Stimulated activated CD4-positive, alpha-beta T cell treated with anti-CD3 and anti-CD28 coated beads, TNF-alpha, amount 100 ng/mL, for 48 hours (primary cell): ENCODE measurements at regions not wholly inside any gene's neighbourhood (a gene's known extent, or its start where the extent isn't known, plus 50 kb on each side); places are given as distances from the start of the nearest gene placed in this dataset.
A peak's percentile ranks its signal among the peaks of the same experiment; 100 is the strongest.

ENCODE experiments used
- DNase-seq, 3 donors: peaks; one replicate each; pipeline ENCODE4 v3.0.0-alpha.2; 2020; ENCODE audit warnings: low read depth in 3 of 3

DNA sequence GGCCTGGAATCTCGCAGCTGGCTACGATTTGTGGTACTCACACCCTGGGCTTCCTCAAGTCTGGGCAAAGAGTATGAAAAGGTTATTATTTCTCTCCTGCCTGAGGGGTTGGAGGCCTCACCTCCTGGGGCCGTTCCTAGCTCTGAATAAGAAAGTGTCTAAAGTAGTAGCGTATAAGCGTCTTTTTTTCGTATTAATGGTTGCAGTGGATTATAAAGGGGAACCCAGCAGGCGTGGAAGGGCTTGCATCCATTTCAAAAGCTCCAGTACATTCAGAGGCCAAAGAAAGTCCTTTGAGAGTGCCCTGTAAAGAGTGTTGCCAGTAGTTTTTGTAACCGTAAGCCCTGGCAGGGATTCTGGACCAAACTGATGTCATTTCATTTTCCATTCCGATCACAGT lies 72.2 kb upstream of the MPHOSPH6 start:
- DNase-seq: no peak

GRCh38 chr16:82241469-82242052 lies 71.5 kb upstream of the MPHOSPH6 start:
- no peak for DNase-seq

DNA sequence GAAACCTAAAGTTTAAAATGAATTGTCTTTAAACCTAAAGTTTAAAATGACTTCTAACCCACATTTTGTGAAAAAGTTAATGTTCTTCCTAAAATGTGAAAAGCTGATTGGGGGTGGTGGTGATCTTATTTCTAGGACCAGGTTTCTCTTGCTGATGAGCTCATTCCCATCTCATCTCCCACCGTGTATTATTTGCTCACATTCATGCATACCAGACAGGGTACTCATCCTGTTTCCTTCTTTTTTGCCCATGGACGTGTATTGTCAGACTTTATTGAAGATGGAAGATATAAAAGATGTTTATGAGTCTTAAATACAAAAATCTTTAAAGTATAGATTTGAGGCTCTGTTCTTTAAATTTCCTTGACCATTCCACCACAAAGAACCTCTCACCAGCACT lies 70.1 kb upstream of the MPHOSPH6 start:
- no peak for DNase-seq

DNA sequence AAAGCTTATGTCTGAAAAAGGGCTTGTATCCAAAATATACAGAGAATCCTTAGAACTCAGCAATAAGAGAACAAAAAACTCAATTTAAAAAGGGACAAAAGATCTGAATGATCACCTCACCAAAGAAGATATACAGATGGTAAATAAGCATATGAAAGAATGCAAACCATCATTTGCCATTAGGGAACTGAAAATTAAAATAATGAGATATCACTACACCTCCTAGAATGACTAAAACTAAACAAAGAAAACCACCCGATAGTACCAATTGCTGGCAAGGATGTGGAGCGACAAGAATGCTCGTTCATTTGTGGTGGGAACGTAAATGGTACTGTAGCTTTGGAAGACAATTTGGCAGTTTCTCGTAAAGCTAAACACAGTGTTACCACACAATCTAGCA lies 66.9 kb upstream of the MPHOSPH6 start:
- no peak for DNase-seq

DNA sequence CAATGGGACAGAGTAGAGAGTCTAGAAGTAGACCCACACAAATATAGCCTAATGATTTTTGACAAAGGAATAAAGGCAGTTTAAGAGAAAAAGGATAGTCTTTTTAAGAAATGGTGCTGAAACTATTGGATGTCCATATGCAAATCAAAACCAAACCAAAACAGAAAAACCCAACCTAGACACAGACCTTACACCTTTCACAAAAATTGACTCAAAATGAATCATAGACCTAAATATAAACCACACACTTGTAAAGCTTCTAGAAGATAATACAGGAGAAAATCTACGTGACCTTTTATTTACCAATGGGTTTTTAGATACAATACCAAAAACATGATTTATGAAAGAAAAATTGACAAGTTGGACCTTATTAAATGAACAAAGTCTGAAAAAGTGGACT lies 66.4 kb upstream of the MPHOSPH6 start:
- no peak for DNase-seq

DNA sequence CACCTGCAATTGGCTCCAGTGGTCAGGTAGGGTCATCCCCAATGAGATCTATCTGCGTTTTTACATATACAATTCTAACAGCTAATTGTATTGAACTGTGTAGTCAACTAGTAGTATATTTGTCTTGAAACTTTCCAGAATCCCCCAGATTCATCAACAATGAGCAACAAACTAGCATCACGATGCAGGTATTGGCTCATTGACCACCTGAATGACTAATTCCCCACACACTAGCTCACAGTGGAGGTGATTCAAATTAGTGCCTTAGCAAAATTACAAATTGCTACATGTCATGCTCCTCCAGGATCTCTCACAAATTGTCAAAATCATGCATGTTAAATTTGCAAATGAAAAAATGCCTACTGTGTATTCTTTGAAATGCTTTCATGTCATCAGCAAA lies 62.8 kb upstream of the MPHOSPH6 start:
- no peak for DNase-seq

GRCh38 chr16:82231008-82231787 lies 61.2 kb upstream of the MPHOSPH6 start:
- DNase-seq: no peak

DNA sequence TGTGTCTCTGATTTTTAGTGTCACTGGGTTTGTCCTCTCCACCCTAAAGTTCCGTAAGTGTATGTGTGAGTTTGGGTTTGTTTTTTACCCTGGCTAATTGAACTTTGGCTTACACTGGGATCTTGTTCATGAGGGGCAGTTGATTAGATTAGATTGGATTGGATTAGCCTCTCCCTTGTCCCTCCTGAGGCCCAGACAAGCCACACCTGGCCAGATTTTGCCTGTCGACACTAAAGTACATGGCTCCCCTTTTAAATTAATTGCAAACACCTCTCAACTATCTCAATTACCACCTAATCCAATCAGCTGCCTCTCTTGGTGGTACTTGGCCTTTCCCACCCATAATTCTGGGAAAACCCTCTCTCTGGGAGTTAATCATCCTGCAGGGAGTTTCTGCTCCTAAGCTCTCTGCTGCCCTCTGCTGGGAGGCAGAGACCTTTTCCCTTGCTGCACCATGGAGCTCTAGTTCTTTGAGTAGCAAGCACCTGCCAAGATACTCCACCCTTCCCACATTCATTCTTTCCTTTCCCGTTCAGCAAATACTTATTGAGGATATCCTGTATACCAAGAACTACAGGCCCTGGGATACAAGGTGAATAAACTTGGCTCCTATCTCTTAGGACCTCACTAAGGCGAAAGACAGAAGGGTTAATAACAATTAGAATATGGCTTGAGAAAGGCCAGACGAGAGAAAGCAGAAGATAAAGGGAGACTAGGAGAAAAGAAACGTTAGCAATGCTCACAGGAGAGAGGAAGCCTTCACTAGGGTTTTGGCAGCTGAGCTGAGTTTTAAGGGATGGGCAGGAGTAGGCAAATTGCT lies 60.0 kb upstream of the MPHOSPH6 start:
- peak; percentile 23 to 65 (median 59) for DNase-seq

- no peak for DNase-seq
Measured at GRCh38 chr16:82226327-82226726, 56.3 kb upstream of the MPHOSPH6 start.

- DNase-seq: no peak
Measured at GRCh38 chr16:82224821-82225220, 54.8 kb upstream of the MPHOSPH6 start.

- no peak for DNase-seq
Measured at GRCh38 chr16:82220541-82220940, 50.5 kb upstream of the MPHOSPH6 start.
